HG02623 (cell line): ENCODE measurements at regions not wholly inside any gene's neighbourhood (a gene's known extent, or its start where the extent isn't known, plus 50 kb on each side); places are given as distances from the start of the nearest gene placed in this dataset.

Source experiments
- ATAC-seq: cut with Tn5 transposase; IDR thresholded peaks from one replicate; pipeline ENCODE4 v1.9.1; 2021; ENCODE audit warnings: moderate library complexity; ENCODE audit not compliant: unreplicated experiment

DNA sequence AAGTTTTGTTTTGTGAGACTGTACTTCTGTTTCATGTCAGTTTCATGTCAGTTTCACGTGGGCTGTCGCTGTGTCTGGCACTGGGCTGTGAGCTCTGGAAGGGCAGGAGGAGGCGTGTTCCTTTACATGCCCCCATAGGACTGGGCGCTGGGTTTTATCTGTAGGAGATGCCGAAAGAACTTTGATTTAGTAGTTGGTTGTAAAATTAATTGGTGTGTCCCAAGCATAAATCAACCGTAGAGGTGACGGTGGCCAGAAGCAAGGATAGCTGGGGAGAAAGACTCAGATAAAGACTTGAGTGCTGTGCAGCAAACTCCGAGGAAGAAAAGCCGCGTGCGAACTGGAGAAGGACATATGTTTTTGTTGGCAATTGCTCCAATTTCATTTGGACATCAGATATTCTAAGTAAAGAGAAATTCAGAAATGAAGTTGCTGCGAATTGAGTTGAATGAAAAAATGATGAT is 182.5 kb downstream of the VRK1 start:
- no peak for ATAC-seq

DNA sequence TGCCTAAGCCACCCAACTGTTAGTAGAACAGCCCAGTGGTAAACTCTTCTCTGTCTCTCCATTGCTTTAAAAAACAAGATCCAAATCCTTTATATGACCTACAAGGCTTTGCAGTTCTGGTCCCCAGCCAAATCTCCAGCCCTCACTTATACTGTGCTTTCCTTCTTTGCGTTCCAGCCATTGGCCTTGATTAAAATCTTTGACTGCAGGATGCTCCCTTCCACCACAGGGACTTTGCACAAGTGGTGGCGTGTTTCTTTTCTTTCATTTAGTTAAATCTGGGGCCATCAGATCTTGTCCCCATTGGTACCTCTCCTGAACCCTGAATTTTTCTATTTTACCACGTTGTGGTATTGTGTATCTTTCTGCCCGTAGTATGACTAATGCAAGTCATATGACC is 183.7 kb downstream of the VRK1 start:
- ATAC-seq: no peak

DNA sequence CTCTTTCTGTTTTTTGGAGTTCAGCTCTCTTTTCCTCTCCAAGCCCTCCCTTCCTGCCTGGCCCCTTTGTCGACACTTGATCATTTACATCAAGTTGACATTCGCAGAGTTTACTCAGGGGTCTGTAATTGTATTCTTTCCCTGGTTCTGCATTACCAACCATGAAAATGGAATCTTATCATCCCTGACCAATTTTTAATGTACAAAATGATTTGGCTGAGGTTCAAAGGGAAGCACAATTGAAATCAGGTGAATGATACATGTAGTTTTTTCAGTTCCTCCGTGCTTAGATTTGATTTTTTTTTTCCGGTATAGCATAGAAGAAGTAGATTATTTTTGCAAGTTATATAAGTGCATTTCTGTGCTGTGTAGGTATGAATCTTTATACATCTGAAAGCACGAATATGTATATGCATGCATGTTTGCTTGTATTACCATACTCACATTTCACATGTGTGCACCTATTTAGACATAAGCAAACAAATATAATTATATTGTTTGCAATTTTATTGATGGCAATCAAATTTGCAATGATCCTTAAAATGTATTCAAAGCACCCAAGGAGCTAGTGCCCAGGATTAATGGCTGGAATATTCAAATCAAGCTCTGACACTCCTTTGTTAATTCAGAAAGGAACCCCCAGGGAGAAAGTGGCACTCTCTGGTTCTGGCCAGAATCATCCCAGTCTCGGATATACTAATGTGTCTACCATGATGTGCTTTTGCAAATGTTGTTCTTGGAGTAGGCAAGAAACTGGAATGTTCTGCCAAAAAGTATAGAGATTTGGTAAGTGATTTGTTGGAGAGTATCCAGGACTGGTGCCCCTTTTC is 189.3 kb downstream of the VRK1 start:
- no peak for ATAC-seq

DNA sequence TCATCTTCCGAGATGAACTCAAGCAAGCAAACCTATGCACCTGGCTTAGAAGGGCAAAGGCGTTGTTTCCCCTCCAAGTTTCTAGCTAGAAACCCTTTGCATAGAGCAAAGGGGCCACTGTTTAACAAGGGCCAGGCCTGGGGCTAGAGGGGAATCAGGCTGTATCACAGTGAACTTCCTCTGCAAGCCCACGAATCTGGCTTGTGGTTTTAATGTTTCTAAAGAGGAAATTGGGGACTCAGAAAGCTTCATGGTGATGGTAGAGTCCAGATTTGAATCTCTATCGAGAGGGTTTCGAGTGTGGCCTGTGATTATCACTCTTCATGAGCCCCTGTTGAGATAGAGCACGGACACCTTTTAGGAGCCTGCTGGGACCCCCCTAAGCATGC is 189.9 kb downstream of the VRK1 start:
- no peak for ATAC-seq

DNA sequence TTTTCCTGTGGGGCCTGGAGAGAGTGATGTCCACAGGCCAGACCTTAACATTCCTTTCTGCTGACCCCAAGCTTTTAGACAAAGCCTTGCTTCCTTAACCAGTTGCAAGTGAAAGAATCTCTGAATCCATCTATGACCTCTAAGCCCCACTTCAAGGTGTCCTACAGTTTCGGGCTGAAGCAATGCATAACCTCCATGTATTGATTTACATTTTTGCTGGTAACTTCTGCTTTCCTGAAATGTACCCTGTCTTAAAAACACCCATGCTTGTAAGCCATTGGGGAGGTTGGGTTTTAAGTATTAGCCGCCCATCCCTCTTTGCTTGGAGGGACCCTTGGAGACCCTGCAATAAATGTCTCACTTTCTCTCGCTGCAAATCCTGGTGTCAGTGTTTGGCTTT is 190.6 kb downstream of the VRK1 start:
- ATAC-seq: no peak

DNA sequence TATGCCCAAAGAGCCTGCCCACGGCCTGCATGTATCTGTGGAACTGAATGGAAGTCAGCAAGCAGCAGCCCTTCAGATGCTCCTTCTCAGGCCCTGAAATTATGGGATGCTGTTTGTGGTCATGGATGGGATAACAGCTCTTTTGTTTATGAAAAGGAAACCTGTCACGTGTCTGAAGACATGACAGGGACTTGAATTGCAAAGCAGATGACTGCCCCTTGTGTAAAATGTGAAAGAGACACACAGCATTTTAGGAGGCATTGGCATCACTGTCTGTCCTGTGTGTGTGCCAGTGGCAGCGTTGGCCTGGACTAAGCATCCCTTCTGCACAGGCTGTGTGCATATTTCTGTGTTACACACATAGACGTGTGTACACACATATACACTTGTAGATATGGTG is 192.1 kb downstream of the VRK1 start:
- ATAC-seq: no peak

DNA sequence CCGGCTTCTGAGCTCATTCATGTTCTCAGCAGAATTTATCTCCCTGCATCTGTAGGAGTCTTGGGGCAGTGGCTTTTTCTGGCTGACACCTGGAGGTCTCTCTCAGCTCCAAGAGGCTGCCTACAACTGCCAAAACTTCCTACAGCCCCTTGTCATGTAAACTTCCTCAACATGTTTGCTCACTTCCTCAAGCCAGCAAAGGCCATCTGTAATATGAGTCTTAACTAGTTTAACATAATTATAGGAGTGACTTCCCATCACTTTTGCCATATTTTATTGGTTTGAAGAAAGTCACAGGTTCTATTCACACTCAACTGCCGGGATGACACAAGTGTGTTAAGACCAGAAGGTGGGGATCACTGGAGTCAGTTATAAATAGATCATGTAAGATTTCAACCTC is 194.0 kb downstream of the VRK1 start:
- ATAC-seq: no peak

DNA sequence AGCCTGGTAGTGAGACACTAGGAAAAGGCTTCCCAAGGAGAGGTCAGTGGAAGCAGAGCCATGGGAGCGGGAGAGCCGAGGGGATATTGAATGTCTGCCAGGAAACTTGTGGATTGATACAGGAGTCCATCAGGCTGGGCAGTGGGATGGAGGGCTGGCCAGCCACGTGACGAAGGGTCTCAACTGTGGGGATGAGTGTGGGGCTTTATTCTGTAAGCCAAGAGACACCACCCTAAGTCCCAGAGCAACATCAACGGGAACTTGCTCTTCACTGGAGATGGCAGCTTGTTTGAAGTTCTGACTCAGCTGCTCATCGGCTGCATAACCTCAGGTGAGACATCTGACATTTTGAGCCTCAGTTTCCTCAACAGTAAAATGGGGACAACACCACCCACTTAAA is 197.8 kb downstream of the VRK1 start:
- ATAC-seq: no peak

DNA sequence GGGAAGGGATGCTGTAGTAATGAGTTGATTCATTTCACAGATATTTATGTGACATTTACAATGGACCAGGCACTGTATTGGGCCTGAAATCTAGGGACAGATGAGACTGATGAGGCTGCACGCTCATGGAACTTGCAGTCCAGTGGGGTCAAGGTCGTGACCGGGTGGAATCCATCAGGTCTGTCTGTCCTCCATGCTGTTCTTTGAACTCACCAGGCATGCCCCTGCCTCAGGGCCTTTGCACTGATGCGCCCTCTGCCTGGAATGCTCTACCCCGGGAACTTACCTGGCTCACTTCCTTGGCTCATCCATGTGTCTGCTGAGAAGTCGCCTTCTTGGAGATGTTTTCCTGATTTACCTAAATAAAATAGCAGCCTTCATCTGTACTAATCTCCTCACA is 200.1 kb downstream of the VRK1 start:
- no peak for ATAC-seq

DNA sequence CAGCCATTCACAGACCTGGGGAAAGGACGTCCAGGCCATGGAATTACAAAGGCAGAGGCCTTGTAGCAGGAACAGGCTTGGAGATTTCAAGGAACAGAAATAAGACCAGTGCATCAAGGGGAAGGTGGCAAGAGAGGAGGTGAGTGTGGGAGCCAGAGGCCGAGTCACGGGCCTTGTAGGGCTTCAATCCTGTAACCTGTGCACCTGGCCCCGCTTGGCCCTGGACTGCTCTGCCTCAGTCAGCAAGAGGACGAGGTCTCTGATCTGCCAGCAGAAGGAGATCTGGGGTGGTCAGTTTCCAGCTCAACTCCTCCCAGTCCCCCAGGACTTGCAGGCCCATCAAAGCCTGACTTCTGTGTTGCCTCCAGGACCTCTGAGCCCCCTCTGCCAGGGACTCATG is 200.8 kb downstream of the VRK1 start:
- no peak for ATAC-seq

DNA sequence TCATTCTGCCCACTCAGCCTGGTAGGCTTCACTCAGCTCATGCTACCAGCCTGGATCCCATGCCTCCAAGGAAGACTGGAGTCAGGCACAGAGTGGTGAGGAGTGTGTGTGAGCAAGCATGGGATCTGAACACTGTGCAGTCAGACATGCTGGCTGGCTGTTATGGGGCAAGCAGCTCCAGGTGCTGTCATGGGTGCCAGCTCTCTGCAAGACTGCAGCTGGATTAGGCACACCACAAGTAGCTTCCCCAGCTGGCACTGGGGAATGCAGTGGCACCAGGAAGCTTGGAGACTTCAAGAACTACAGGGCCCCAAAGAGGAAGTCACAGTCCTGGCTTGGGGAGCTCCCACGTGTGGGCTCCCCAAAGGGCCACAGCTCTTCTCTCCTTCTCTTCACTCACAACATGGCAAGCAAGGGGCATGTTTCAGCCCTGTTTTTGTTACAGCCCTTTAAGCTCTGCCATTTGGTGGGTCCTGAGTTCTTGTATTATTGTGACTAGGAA is 202.5 kb downstream of the VRK1 start:
- ATAC-seq: no peak

DNA sequence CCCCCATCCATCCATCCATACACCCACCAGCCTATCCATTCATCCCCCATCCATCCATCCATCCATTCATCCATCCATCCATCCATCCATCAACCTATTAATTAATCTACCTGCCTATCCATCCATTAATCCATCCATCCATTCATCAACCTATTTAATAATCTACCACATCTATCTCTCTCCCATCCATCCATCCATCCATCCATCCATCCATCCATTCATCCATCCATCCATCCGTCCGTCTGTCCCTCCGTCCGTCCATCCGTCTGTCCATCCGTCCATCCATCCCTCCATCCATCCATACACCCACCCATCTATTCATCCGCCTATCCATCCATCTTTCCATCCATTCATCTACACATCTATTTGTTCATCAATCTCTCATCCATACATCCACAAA is 205.3 kb downstream of the VRK1 start:
- no peak for ATAC-seq

DNA sequence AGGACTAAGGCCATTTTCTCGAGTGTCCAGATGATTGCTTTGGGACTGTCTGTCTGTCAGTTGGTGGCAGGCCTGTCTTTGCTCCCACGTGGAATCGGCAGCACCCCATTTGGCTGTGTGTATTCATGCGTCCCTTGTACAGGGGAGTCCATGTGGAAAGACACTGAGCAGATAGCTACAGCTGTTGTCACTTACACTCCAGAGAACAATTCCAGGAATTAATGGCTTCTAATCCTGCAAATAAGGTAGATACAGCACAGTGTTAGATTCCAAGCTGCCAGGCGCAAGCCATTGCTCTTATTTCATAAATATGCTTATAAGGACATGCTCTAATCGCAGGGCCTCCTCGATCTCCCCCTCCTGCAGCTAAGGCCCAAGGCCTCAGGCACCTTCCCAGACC is 208.8 kb downstream of the VRK1 start:
- ATAC-seq: no peak

DNA sequence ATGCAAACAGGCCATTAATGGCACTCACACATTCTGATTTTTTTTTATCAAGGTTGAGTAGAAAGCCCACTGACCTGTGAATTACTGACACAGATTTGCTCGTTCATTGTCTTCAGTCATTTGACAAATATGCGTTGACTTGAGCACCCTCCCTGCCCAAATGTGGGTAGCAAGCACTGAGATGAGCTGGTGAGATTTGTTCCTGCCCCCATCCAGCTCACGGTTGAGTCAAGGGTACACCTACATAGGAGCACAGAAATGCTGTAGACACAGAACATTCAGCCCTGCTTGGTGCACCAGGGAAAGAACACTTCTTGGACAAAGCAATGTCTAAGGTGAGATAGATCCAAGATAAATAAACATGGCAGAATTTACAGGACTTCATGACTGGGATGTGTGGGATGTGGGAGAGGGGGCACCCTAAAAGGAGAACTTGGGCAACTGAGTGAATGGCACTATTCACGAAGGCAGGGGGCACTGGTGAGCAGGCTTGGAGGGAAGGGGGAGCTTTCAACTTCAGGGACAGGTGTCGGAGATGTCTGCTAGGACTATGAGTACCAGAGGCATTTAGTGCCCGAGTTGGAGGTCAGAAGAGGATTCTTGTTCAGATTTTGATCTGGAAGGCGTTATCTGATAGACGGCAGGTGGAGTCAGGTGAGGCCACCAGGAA is 213.4 kb downstream of the VRK1 start:
- no peak for ATAC-seq

DNA sequence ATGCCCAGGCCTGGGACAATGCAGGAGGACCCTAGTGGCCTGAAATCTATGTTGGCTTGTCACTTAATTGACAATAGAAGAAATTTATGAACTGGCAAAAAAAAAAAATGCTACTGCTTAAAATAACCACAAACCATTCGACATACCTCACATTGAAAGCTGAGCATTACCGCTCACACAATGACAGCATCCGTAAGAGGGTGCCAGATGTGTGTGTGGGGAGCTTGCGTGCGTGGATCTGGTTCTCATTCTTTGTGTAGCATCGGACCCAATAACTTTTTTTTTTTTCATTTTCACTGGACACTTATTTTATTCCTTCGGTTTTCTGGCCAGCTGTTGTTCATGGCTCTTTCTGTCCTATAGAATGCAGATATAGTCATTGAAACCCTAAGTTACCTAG is 216.7 kb downstream of the VRK1 start:
- no peak for ATAC-seq

DNA sequence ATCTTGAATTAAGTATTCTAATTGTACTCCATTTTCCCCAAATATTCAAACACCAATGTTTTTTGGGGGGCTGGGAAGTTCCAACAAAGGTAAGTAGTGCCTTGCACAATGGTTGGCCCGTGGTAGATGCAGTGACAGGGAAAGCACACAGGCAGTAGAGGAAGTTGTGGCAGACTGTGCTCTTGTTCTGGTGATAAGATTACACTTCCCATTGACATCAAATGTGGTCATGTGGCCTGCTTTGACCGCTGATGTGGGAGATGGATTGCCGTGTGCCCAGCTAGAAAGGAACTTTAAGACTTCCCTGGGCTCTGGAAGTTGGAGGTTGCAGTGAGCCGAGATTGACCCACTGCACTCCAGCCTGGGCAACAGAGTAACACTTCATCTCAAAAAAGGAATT is 223.8 kb downstream of the VRK1 start:
- ATAC-seq: no peak

DNA sequence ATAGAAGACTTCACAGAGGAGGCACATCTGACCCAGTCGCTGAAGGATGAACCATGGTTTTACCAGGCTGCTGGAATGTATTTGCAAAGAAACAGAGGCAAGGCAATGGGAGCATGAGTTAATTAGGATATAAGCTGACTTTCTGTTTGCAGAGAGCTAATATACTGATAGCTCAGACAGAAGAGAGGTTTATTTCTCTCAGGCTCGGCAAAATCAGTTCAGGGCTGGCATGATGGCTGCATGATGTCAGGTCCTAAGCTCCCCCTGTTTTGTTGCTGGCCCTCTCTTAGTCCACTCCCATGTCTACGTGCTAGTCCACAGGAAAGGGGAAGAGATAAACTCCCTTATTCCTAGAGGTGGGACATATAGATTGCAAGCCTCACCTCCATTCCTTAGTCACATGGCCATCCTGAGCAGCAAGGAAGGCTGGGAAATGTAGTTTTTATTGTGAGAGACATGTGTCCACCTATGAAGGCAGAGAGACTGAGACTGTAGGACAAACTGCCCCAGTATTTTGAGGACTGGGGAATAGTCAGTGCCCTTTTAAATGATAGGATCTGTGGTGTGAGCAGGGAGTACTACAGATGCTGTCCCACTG is 224.5 kb downstream of the VRK1 start:
- no peak for ATAC-seq

DNA sequence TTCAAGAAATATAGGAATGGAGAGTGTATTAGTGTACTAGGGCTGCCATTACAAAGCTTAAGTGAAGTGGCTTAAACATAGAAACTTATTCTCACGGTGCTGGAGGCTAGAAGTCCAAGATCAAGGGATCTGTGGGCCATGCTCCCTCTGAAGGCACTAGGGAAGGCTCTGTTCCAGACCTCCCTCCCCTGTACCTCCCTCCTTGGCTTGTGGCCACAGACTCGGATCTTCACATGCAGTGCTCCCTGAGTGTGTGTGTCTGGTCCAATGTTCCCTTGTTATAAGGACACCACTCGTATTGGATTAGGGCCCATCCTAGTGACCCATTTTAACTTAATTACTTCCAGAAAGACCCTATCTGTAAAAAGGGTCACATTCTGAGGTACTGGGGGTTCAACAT is 225.6 kb downstream of the VRK1 start:
- no peak for ATAC-seq

DNA sequence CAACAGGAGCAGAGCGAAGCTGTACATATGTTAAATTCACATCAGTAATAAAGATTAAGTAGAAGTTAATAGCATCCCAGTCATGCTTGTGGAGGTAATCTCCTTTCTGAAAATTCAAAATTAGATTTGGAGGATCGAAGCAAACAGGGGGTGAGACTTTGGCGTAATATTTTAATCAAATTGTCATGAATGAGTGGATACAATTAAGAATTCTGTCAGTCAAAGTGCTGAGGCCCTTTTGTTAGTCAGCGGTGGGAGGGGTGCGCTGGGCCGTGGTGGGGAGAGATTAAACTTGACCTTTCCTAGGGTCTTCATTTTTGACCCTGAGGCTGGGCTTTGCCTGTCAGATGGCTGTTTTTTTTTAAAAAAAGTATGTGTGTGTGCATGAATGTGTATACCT is 226.7 kb downstream of the VRK1 start:
- no peak for ATAC-seq

DNA sequence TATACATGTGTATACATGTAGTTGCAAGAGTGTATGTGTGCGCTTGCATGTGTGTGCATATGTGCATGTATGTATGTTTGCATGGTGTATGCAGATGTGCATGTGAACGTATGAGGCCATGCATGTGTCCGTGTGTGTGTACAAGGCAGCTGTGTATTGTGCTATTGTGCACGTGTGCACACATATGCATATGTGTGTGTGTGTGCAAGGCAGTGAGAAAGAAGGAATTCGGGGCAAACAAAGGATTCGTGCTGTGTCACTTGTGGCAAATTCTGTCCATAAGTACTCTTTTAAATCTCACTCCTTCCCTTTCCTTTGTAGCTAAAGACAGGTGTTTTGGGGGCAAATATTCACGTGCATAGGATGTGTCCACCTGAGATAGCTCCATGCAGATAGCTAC is 227.1 kb downstream of the VRK1 start:
- ATAC-seq: no peak

DNA sequence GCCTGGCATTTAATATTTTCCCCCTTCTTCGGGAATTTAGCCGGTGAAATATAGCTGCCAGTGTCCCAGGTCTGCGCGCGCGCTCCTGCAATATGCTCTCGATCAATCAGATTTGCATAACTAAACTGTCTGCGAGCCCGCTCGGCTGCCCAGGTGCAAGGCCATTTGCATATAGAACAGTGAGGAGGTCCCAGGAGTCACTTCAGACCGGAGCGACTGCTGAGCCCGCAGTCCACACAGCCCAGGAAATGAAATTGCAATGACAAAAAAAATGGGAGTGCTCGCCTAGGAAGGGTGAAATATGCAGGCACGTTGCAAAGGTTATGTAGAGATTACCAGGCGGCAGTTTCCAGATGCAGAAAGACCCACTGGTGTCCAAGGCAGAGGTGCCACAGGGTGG is 228.5 kb downstream of the VRK1 start:
- ATAC-seq: no peak
